Breast epithelium (tissue), 3 donors: ENCODE measurements at regions not wholly inside any gene's neighbourhood (a gene's known extent, or its start where the extent isn't known, plus 50 kb on each side); places are given as distances from the start of the nearest gene placed in this dataset.

Source experiments
- CTCF ChIP-seq, 3 donors: fragments of 450-650 bp; IDR thresholded peaks; one replicate each; pipeline ENCODE4 v1.5.1; 2016 to 2017; ENCODE audit warnings: antibody characterized with exemption in 3 of 3, mild to moderate bottlenecking in 3 of 3, moderate library complexity in 3 of 3
- POLR2AphosphoS5 ChIP-seq, 3 donors: sonication (generic); formaldehyde crosslinking; IDR thresholded peaks; one replicate each; pipeline ENCODE4 v1.6.1; 2017; ENCODE audit warnings: antibody characterized with exemption in 3 of 3

DNA sequence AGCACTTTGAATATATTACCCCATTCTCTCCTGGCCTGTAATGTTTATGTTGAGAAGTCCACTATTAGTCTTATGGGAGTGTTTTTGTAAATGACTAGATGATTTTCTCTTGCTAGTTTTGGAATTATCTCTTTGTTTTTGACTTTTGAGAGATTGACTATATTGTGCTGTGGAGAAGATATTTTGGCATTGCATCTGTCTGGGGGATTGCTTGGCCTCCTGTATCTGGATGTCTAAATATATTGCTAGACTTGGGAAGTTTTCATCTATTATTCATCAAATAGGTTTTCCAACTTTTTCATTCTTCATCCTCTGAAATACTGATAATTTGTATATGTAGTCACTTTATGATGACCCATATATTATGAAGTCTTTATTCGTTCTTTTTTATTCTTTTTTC lies 277.1 kb upstream of the PCDH15 start:
- TF ChIP-seq POLR2AphosphoS5 (IDR thresholded peaks at IDR 0.05) (no peak), CTCF (IDR thresholded peaks at IDR 0.05) (no peak)
